Activated T-helper 2 cell treated with anti-CD3 and anti-CD28 coated beads, Interferon-gamma antibody, Interleukin-2, Interleukin-4, amounts not matched to agents 10 μg/mL and 5 μg/mL and 100 μg/mL, durations not matched to agents 14 hours and 24 hours and 36 hours (primary cell): ENCODE measurements at regions not wholly inside any gene's neighbourhood (a gene's known extent, or its start where the extent isn't known, plus 50 kb on each side); places are given as distances from the start of the nearest gene placed in this dataset.

Source experiments
- DNase-seq: peaks from one replicate; pipeline ENCODE4 v3.0.0; 2021; ENCODE audit warnings: low spot score
- H3K27ac Mint-ChIP-seq: one replicate; pipeline ENCODE4 v1.8.0; 2021; ENCODE audit warnings: mixed read lengths
- H3K27me3 Mint-ChIP-seq: one replicate; pipeline ENCODE4 v1.8.0; 2021; ENCODE audit warnings: low read depth, mixed read lengths
- H3K36me3 Mint-ChIP-seq: one replicate; pipeline ENCODE4 v1.8.0; 2021; ENCODE audit warnings: low read depth, mixed read lengths
- H3K4me1 Mint-ChIP-seq: one replicate; pipeline ENCODE4 v1.8.0; 2021; ENCODE audit warnings: low read depth, mixed read lengths
- H3K4me3 Mint-ChIP-seq: one replicate; pipeline ENCODE4 v1.8.0; 2021; ENCODE audit warnings: low read depth, mild to moderate bottlenecking, moderate library complexity, mixed read lengths
- H3K9me3 Mint-ChIP-seq: one replicate; pipeline ENCODE4 v1.8.0; 2021; ENCODE audit warnings: mixed read lengths
- intact Hi-C: fragments of 100-400 bp; cut with micrococcal nuclease; formaldehyde crosslinking; loops from one replicate; pipeline ENCODE4 v1.15.1; 2023

GRCh38 chr13:61778531-61778930, 362.9 kb upstream of the PCDH20 start:
- no peak for DNase-seq
- Mint-ChIP-seq H3K9me3 (peaks cover 23% of the 10 kb centered on the region), H3K27ac (no peak overlapping the region), H3K27me3 (no peaks in the 10 kb centered on the region), H3K4me3 (no peak overlapping the region), H3K4me1 (no peaks in the 10 kb centered on the region), H3K36me3 (no peaks in the 10 kb centered on the region)
- intact Hi-C loops, result no loop called here

- Mint-ChIP-seq H3K9me3 (peaks cover 16% of the 10 kb centered on the region), H3K27ac (no peak overlapping the region), H3K4me1 (no peaks in the 10 kb centered on the region), H3K27me3 (no peaks in the 10 kb centered on the region), H3K4me3 (no peak overlapping the region), H3K36me3 (no peaks in the 10 kb centered on the region)
- intact Hi-C loops, result no loop called here
- DNase-seq, result no peak
Measured at GRCh38 chr13:61777899-61778298, 362.2 kb upstream of the PCDH20 start.

GRCh38 chr13:61777271-61777670, 361.6 kb upstream of the PCDH20 start:
- Mint-ChIP-seq H3K4me3 (no peak overlapping the region), H3K36me3 (no peaks in the 10 kb centered on the region), H3K4me1 (no peaks in the 10 kb centered on the region), H3K27me3 (no peaks in the 10 kb centered on the region), H3K27ac (no peak overlapping the region), H3K9me3 (peaks cover 10% of the 10 kb centered on the region)
- DNase-seq, result no peak
- intact Hi-C loops, result no loop called here

GRCh38 chr13:61774903-61775302, 359.3 kb upstream of the PCDH20 start:
- H3K9me3 Mint-ChIP-seq, result peaks cover 6% of the 10 kb centered on the region
- H3K27me3 Mint-ChIP-seq, result no peaks in the 10 kb centered on the region
- no peak overlapping the region for H3K4me3 Mint-ChIP-seq
- H3K4me1 Mint-ChIP-seq, result no peaks in the 10 kb centered on the region
- no peak overlapping the region for H3K27ac Mint-ChIP-seq
- intact Hi-C loops, result no loop called here
- DNase-seq, result no peak
- no peaks in the 10 kb centered on the region for H3K36me3 Mint-ChIP-seq

GRCh38 chr13:61770681-61771080, 355.0 kb upstream of the PCDH20 start:
- H3K9me3 Mint-ChIP-seq, result peaks cover 8% of the 10 kb centered on the region
- H3K4me1 Mint-ChIP-seq, result no peaks in the 10 kb centered on the region
- DNase-seq, result no peak
- no peak overlapping the region for H3K4me3 Mint-ChIP-seq
- intact Hi-C loops, result no loop called here
- no peak overlapping the region for H3K27ac Mint-ChIP-seq
- no peaks in the 10 kb centered on the region for H3K27me3 Mint-ChIP-seq
- no peaks in the 10 kb centered on the region for H3K36me3 Mint-ChIP-seq

- Mint-ChIP-seq H3K4me3 (no peak overlapping the region), H3K9me3 (peaks cover 16% of the 10 kb centered on the region), H3K4me1 (no peaks in the 10 kb centered on the region), H3K36me3 (no peaks in the 10 kb centered on the region), H3K27ac (no peak overlapping the region), H3K27me3 (no peaks in the 10 kb centered on the region)
- intact Hi-C loops, result no loop called here
- DNase-seq, result no peak
Measured at GRCh38 chr13:61768175-61768574, 352.5 kb upstream of the PCDH20 start.

- H3K9me3 Mint-ChIP-seq, result peaks cover 17% of the 10 kb centered on the region
- DNase-seq, result no peak
- intact Hi-C loops, result no loop called here
- no peak overlapping the region for H3K27ac Mint-ChIP-seq
- no peaks in the 10 kb centered on the region for H3K4me1 Mint-ChIP-seq
- no peaks in the 10 kb centered on the region for H3K36me3 Mint-ChIP-seq
- H3K4me3 Mint-ChIP-seq, result no peak overlapping the region
- H3K27me3 Mint-ChIP-seq, result no peaks in the 10 kb centered on the region
Measured at GRCh38 chr13:61766667-61767058, 351.0 kb upstream of the PCDH20 start.

- no peak overlapping the region for H3K27ac Mint-ChIP-seq
- no peak for DNase-seq
- H3K9me3 Mint-ChIP-seq, result peaks cover 17% of the 10 kb centered on the region
- H3K4me1 Mint-ChIP-seq, result no peaks in the 10 kb centered on the region
- H3K36me3 Mint-ChIP-seq, result no peaks in the 10 kb centered on the region
- H3K4me3 Mint-ChIP-seq, result no peak overlapping the region
- no peaks in the 10 kb centered on the region for H3K27me3 Mint-ChIP-seq
- intact Hi-C loops, result no loop called here
Measured at GRCh38 chr13:61765940-61766666, 350.5 kb upstream of the PCDH20 start.

GRCh38 chr13:61765181-61765742, 349.6 kb upstream of the PCDH20 start:
- no peaks in the 10 kb centered on the region for H3K36me3 Mint-ChIP-seq
- no peaks in the 10 kb centered on the region for H3K27me3 Mint-ChIP-seq
- DNase-seq, result no peak
- H3K27ac Mint-ChIP-seq, result no peak overlapping the region
- H3K4me3 Mint-ChIP-seq, result no peak overlapping the region
- H3K4me1 Mint-ChIP-seq, result no peaks in the 10 kb centered on the region
- peaks cover 20% of the 10 kb centered on the region for H3K9me3 Mint-ChIP-seq
- intact Hi-C loops, result no loop called here

- Mint-ChIP-seq H3K4me1 (no peaks in the 10 kb centered on the region), H3K36me3 (no peaks in the 10 kb centered on the region), H3K27ac (no peak overlapping the region), H3K27me3 (no peaks in the 10 kb centered on the region), H3K4me3 (no peak overlapping the region), H3K9me3 (peaks cover 37% of the 10 kb centered on the region)
- intact Hi-C loops, result no loop called here
- no peak for DNase-seq
Measured at GRCh38 chr13:61761690-61762089, 346.0 kb upstream of the PCDH20 start.

- H3K36me3 Mint-ChIP-seq, result no peaks in the 10 kb centered on the region
- intact Hi-C loops, result no loop called here
- H3K4me3 Mint-ChIP-seq, result no peak overlapping the region
- no peak overlapping the region for H3K27ac Mint-ChIP-seq
- DNase-seq, result no peak
- H3K27me3 Mint-ChIP-seq, result no peaks in the 10 kb centered on the region
- H3K4me1 Mint-ChIP-seq, result no peaks in the 10 kb centered on the region
- H3K9me3 Mint-ChIP-seq, result peaks cover 47% of the 10 kb centered on the region
Measured at GRCh38 chr13:61760102-61760501, 344.5 kb upstream of the PCDH20 start.

GRCh38 chr13:61756031-61756430, 340.4 kb upstream of the PCDH20 start:
- Mint-ChIP-seq H3K4me1 (no peaks in the 10 kb centered on the region), H3K9me3 (peaks cover 48% of the 10 kb centered on the region), H3K27ac (no peak overlapping the region), H3K36me3 (no peaks in the 10 kb centered on the region), H3K27me3 (no peaks in the 10 kb centered on the region), H3K4me3 (no peak overlapping the region)
- no peak for DNase-seq
- intact Hi-C loops, result no loop called here

- Mint-ChIP-seq H3K36me3 (no peaks in the 10 kb centered on the region), H3K27me3 (no peaks in the 10 kb centered on the region), H3K9me3 (peaks cover 18% of the 10 kb centered on the region), H3K4me1 (no peaks in the 10 kb centered on the region), H3K27ac (no peak overlapping the region), H3K4me3 (no peak overlapping the region)
- intact Hi-C loops, result no loop called here
- no peak for DNase-seq
Measured at GRCh38 chr13:61751039-61751438, 335.4 kb upstream of the PCDH20 start.
